ENCODE measurements at regions not wholly inside any gene's neighbourhood (a gene's known extent, or its start where the extent isn't known, plus 50 kb on each side); places are given as distances from the start of the nearest gene placed in this dataset.

- WGBS, 2 donors = 11 to 15% methylated on average over 3 of the region's 3 CpGs
- Histone ChIP-seq H3K27ac (ENCODE audit: low read depth in 1 of 2, low read length in 1 of 2) (no peak overlapping the region), H3K36me3 (ENCODE audit: control insufficient read depth in 4 of 4, insufficient read depth in 4 of 4, low read length in 4 of 4) (no peaks in the 10 kb centered on the region), H3K4me3 (no peak overlapping the region), H3K9ac (ENCODE audit: insufficient read depth in 1 of 2, low read length in 2 of 2) (no peak overlapping the region), H3K4me1 (ENCODE audit: control insufficient read depth in 5 of 5, insufficient read depth in 5 of 5, low read length in 5 of 5) (peaks cover 0 to 14% (median 5%) of the 10 kb centered on the region in 5 donors), H3K27me3 (ENCODE audit: control insufficient read depth in 3 of 3, insufficient read depth in 3 of 3, low read length in 2 of 3) (no peaks in the 10 kb centered on the region), H3K9me3 (ENCODE audit: control insufficient read depth in 4 of 4, insufficient read depth in 3 of 4, low read length in 3 of 4) (peaks cover 0 to 2% (median 0%) of the 10 kb centered on the region in 4 donors)
- ATAC-seq (ENCODE audit: insufficient read depth, low FRiP score) (no peak), DNase-seq (peak in 2 of 3 donors; percentile 62 to 74)
- TF ChIP-seq, protein P1, sequence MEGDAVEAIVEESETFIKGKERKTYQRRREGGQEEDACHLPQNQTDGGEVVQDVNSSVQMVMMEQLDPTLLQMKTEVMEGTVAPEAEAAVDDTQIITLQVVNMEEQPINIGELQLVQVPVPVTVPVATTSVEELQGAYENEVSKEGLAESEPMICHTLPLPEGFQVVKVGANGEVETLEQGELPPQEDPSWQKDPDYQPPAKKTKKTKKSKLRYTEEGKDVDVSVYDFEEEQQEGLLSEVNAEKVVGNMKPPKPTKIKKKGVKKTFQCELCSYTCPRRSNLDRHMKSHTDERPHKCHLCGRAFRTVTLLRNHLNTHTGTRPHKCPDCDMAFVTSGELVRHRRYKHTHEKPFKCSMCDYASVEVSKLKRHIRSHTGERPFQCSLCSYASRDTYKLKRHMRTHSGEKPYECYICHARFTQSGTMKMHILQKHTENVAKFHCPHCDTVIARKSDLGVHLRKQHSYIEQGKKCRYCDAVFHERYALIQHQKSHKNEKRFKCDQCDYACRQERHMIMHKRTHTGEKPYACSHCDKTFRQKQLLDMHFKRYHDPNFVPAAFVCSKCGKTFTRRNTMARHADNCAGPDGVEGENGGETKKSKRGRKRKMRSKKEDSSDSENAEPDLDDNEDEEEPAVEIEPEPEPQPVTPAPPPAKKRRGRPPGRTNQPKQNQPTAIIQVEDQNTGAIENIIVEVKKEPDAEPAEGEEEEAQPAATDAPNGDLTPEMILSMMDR (IDR thresholded peaks at IDR 0.05; ENCODE audit: control extremely low read depth, extremely low read depth) = no peak
Observed at GRCh38 chr12:108442067-108442466, 73.0 kb upstream of the FICD start.

GRCh38 chr12:108441549-108441948 lies 73.5 kb upstream of the FICD start:
- no peaks in the 10 kb centered on the region for H3K36me3 ChIP-seq (ENCODE audit: control insufficient read depth in 4 of 4, insufficient read depth in 4 of 4, low read length in 4 of 4)
- ATAC-seq (ENCODE audit: insufficient read depth, low FRiP score) (no peak), DNase-seq (no peak)
- TF ChIP-seq, protein P1 (IDR thresholded peaks at IDR 0.05; ENCODE audit: control extremely low read depth, extremely low read depth) = no peak
- no peak overlapping the region for H3K9ac ChIP-seq (ENCODE audit: insufficient read depth in 1 of 2, low read length in 2 of 2)
- no peaks in the 10 kb centered on the region for H3K27me3 ChIP-seq (ENCODE audit: control insufficient read depth in 3 of 3, insufficient read depth in 3 of 3, low read length in 2 of 3)
- no peak overlapping the region for H3K4me3 ChIP-seq
- peaks cover 0 to 9% (median under 1%) of the 10 kb centered on the region in 5 donors for H3K4me1 ChIP-seq (ENCODE audit: control insufficient read depth in 5 of 5, insufficient read depth in 5 of 5, low read length in 5 of 5)
- no peak overlapping the region for H3K27ac ChIP-seq (ENCODE audit: low read depth in 1 of 2, low read length in 1 of 2)
- WGBS, 2 donors = 59 to 79% methylated on average over 4 of the region's 4 CpGs
- H3K9me3 ChIP-seq (ENCODE audit: control insufficient read depth in 4 of 4, insufficient read depth in 3 of 4, low read length in 3 of 4) = peaks cover 0 to 2% (median 0%) of the 10 kb centered on the region in 4 donors

- Histone ChIP-seq H3K9ac (ENCODE audit: insufficient read depth in 1 of 2, low read length in 2 of 2) (no peak overlapping the region), H3K4me3 (no peak overlapping the region), H3K4me1 (ENCODE audit: control insufficient read depth in 5 of 5, insufficient read depth in 5 of 5, low read length in 5 of 5) (peaks cover 0 to 4% (median 0%) of the 10 kb centered on the region in 5 donors), H3K27me3 (ENCODE audit: control insufficient read depth in 3 of 3, insufficient read depth in 3 of 3, low read length in 2 of 3) (no peaks in the 10 kb centered on the region), H3K27ac (ENCODE audit: low read depth in 1 of 2, low read length in 1 of 2) (no peak overlapping the region), H3K36me3 (ENCODE audit: control insufficient read depth in 4 of 4, insufficient read depth in 4 of 4, low read length in 4 of 4) (no peaks in the 10 kb centered on the region), H3K9me3 (ENCODE audit: control insufficient read depth in 4 of 4, insufficient read depth in 3 of 4, low read length in 3 of 4) (peaks cover 0 to 2% (median 0%) of the 10 kb centered on the region in 4 donors)
- no peak for DNase-seq
- TF ChIP-seq, protein P1 (IDR thresholded peaks at IDR 0.05; ENCODE audit: control extremely low read depth, extremely low read depth) = no peak
- WGBS, 2 donors = 96 to 98% methylated on average over 2 of the region's 2 CpGs
- no peak for ATAC-seq (ENCODE audit: insufficient read depth, low FRiP score)
Observed at GRCh38 chr12:108440736-108441135, 74.3 kb upstream of the FICD start.

DNA sequence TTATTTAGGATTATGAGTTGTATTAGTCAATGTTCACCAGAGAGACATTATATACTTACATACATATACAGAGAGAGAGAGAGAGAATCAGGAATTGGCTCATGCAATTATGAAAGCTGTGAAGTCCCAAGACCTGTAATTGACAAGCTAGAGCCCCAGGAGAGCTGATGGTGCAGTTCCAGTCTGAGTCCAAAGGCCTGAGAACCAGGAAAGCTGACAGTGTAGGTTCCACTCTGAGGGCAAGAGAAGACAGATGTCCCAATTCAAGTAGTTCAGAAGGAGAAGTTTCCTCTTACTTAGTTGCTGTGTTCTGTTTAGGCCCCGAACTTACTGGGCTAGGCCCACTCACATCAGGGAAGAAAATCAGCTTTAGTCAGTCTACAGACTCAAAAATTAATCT lies 76.4 kb upstream of the FICD start:
- no peak overlapping the region for H3K9ac ChIP-seq (ENCODE audit: insufficient read depth in 1 of 2, low read length in 2 of 2)
- TF ChIP-seq, protein P1 (IDR thresholded peaks at IDR 0.05; ENCODE audit: control extremely low read depth, extremely low read depth) = no peak
- no peak overlapping the region for H3K4me3 ChIP-seq
- ATAC-seq (ENCODE audit: insufficient read depth, low FRiP score) = no peak
- no peak for DNase-seq
- H3K27ac ChIP-seq (ENCODE audit: low read depth in 1 of 2, low read length in 1 of 2) = no peak overlapping the region
- peaks cover 0 to 4% (median 0%) of the 10 kb centered on the region in 4 donors for H3K9me3 ChIP-seq (ENCODE audit: control insufficient read depth in 4 of 4, insufficient read depth in 3 of 4, low read length in 3 of 4)
- no peaks in the 10 kb centered on the region for H3K27me3 ChIP-seq (ENCODE audit: control insufficient read depth in 3 of 3, insufficient read depth in 3 of 3, low read length in 2 of 3)
- WGBS, 2 donors = 77 to 93% methylated on average over 1 of the region's 1 CpG
- peaks cover 0 to 4% (median 0%) of the 10 kb centered on the region in 5 donors for H3K4me1 ChIP-seq (ENCODE audit: control insufficient read depth in 5 of 5, insufficient read depth in 5 of 5, low read length in 5 of 5)
- H3K36me3 ChIP-seq (ENCODE audit: control insufficient read depth in 4 of 4, insufficient read depth in 4 of 4, low read length in 4 of 4) = no peaks in the 10 kb centered on the region
